CD14-positive monocyte (primary cell): ENCODE measurements at regions not wholly inside any gene's neighbourhood (a gene's known extent, or its start where the extent isn't known, plus 50 kb on each side); places are given as distances from the start of the nearest gene placed in this dataset.

Source experiments
- DNase-seq, 3 donors: peaks; one replicate each; pipeline ENCODE4 v3.0.0-alpha.2; 2011 to 2022
- H2AFZ ChIP-seq: 2 replicates; pipeline ENCODE4 v1.6.0; 2012; ENCODE audit warnings: mild to moderate bottlenecking, low read depth, low read length, inconsistent platforms; ENCODE audit not compliant: insufficient read depth, poor library complexity, severe bottlenecking
- H3K27ac ChIP-seq, 2 donors: 1 replicate in 1 of 2; 2 replicates in 1 of 2; pipeline ENCODE4 v1.5.1; 2012 to 2013; ENCODE audit warnings: low read length in 2 of 2, control low read depth in 1 of 2, inconsistent platforms in 1 of 2, low read depth in 1 of 2, mild to moderate bottlenecking in 1 of 2
- H3K27me3 ChIP-seq, 2 donors: one replicate each; pipeline versions ENCODE4 v1.6.0 to v1.6.1; 2011 to 2013; ENCODE audit warnings: low read length in 2 of 2; ENCODE audit not compliant: control insufficient read depth in 2 of 2, insufficient read depth in 2 of 2
- H3K36me3 ChIP-seq, 2 donors: replicated peaks in 1 of 2; 1 replicate in 1 of 2; 2 replicates in 1 of 2; pipeline versions ENCODE4 v1.5.1 to v1.6.1; 2012 to 2013; ENCODE audit warnings: low read length in 2 of 2, control low read depth in 1 of 2, inconsistent platforms in 1 of 2, mild to moderate bottlenecking in 1 of 2; ENCODE audit not compliant: insufficient read depth in 2 of 2, control insufficient read depth in 1 of 2
- H3K4me1 ChIP-seq, 2 donors: 1 replicate in 1 of 2; 2 replicates in 1 of 2; pipeline versions ENCODE4 v1.5.1 to v1.6.1; 2012 to 2013; ENCODE audit warnings: low read length in 2 of 2, control low read depth in 1 of 2, inconsistent platforms in 1 of 2, mild to moderate bottlenecking in 1 of 2, moderate library complexity in 1 of 2; ENCODE audit not compliant: insufficient read depth in 2 of 2, control insufficient read depth in 1 of 2
- H3K4me2 ChIP-seq: replicated peaks from 2 replicates; pipeline ENCODE3; 2012; ENCODE audit warnings: low read length, moderate library complexity, mild to moderate bottlenecking; ENCODE audit not compliant: poor library complexity, severe bottlenecking; ENCODE audit errors: extremely low read depth
- H3K4me3 ChIP-seq, 3 experiments: fragments of 200-600 bp in 1 of 3; sonication (generic) in 1 of 3; replicated peaks in 1 of 3; 1 replicate in 2 of 3; 2 replicates in 1 of 3; pipeline ENCODE4 v1.5.1; 2011 to 2013; ENCODE audit warnings: low read length in 3 of 3, mild to moderate bottlenecking in 3 of 3, control low read depth in 2 of 3, low read depth in 2 of 3, inconsistent platforms in 1 of 3, moderate library complexity in 1 of 3
- H3K79me2 ChIP-seq: 2 replicates; pipeline ENCODE4 v1.6.0; 2012; ENCODE audit warnings: mild to moderate bottlenecking, control low read depth, inconsistent platforms, low read length, moderate library complexity; ENCODE audit not compliant: insufficient read depth
- H3K9ac ChIP-seq: 2 replicates; pipeline ENCODE4 v1.6.0; 2017; ENCODE audit warnings: low read length, mild to moderate bottlenecking; ENCODE audit not compliant: insufficient read depth, poor library complexity, severe bottlenecking
- H3K9me3 ChIP-seq, 2 donors: replicated peaks in 1 of 2; 1 replicate in 1 of 2; 2 replicates in 1 of 2; pipeline versions ENCODE4 v1.5.1 to v1.6.1; 2012 to 2013; ENCODE audit warnings: low read length in 2 of 2, control low read depth in 1 of 2; ENCODE audit not compliant: control insufficient read depth in 1 of 2, insufficient read depth in 1 of 2
- H4K20me1 ChIP-seq: 2 replicates; pipeline ENCODE4 v1.6.0; 2012; ENCODE audit warnings: mild to moderate bottlenecking, low read length, control low read depth, moderate library complexity; ENCODE audit not compliant: insufficient read depth
- H3K27ac Mint-ChIP-seq, 7 donors: one replicate each; pipeline ENCODE4 v1.8.0; 2020; ENCODE audit warnings: mild to moderate bottlenecking in 7 of 7, mixed read lengths in 7 of 7, moderate library complexity in 6 of 7, inconsistent platforms in 2 of 7
- H3K27me3 Mint-ChIP-seq, 3 donors: one replicate each; pipeline ENCODE4 v1.8.0; 2021 to 2022; ENCODE audit warnings: low read depth in 3 of 3, mild to moderate bottlenecking in 3 of 3, mixed read lengths in 3 of 3, moderate library complexity in 3 of 3, inconsistent platforms in 1 of 3
- H3K36me3 Mint-ChIP-seq, 2 donors: one replicate each; pipeline ENCODE4 v1.8.0; 2020; ENCODE audit warnings: mixed read lengths in 2 of 2, inconsistent platforms in 1 of 2, mild to moderate bottlenecking in 1 of 2
- H3K4me1 Mint-ChIP-seq: one replicate; pipeline ENCODE4 v1.8.0; 2020; ENCODE audit warnings: mild to moderate bottlenecking, mixed read lengths
- H3K4me3 Mint-ChIP-seq, 2 donors: one replicate each; pipeline ENCODE4 v1.8.0; 2020; ENCODE audit warnings: mild to moderate bottlenecking in 2 of 2, mixed read lengths in 2 of 2, moderate library complexity in 1 of 2
- H3K9me3 Mint-ChIP-seq, 7 donors: one replicate each; pipeline ENCODE4 v1.8.0; 2020 to 2022; ENCODE audit warnings: mixed read lengths in 7 of 7, mild to moderate bottlenecking in 6 of 7, moderate library complexity in 6 of 7, inconsistent platforms in 2 of 7
- WGBS: methylation state at CpG from one replicate; pipeline ENCODE4 v1.1.5; 2013; ENCODE audit warnings: missing lambda C conversion rate; ENCODE audit not compliant: insufficient coverage; 5-methylcytosine and 5-hydroxymethylcytosine counted together
- intact Hi-C, 2 donors: fragments of 100-400 bp; cut with micrococcal nuclease; formaldehyde crosslinking; loops; one replicate each; pipeline versions ENCODE4 v1.15.0 to v1.15.1; 2023
- TF ChIP-seq, protein P1 (sequence below): fragments of 200-600 bp; IDR thresholded peaks from one replicate; pipeline ENCODE4 v1.8.0; 2022; ENCODE audit warnings: antibody characterized with exemption, mild to moderate bottlenecking

GRCh38 chr9:135179976-135180375, 92.5 kb downstream of the OLFM1 start:
- H3K27me3 ChIP-seq, result no peaks in the 10 kb centered on the region
- H3K9ac ChIP-seq, result no peak overlapping the region
- Mint-ChIP-seq H3K9me3 (no peaks in the 10 kb centered on the region), H3K4me3 (no peak overlapping the region), H3K4me1 (no peaks in the 10 kb centered on the region), H3K36me3 (no peaks in the 10 kb centered on the region), H3K27ac (no peak overlapping the region), H3K27me3 (peaks cover 2 to 10% (median 4%) of the 10 kb centered on the region in 3 donors)
- no peak for DNase-seq
- 82% methylated on average over 9 of the region's 9 CpGs for WGBS
- TF ChIP-seq, protein P1, sequence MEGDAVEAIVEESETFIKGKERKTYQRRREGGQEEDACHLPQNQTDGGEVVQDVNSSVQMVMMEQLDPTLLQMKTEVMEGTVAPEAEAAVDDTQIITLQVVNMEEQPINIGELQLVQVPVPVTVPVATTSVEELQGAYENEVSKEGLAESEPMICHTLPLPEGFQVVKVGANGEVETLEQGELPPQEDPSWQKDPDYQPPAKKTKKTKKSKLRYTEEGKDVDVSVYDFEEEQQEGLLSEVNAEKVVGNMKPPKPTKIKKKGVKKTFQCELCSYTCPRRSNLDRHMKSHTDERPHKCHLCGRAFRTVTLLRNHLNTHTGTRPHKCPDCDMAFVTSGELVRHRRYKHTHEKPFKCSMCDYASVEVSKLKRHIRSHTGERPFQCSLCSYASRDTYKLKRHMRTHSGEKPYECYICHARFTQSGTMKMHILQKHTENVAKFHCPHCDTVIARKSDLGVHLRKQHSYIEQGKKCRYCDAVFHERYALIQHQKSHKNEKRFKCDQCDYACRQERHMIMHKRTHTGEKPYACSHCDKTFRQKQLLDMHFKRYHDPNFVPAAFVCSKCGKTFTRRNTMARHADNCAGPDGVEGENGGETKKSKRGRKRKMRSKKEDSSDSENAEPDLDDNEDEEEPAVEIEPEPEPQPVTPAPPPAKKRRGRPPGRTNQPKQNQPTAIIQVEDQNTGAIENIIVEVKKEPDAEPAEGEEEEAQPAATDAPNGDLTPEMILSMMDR, result no peak
- no peaks in the 10 kb centered on the region for H3K4me1 ChIP-seq
- H3K27ac ChIP-seq, result no peak overlapping the region
- no peak overlapping the region for H2AFZ ChIP-seq
- intact Hi-C loops, result no loop called here
- no peaks in the 10 kb centered on the region for H3K79me2 ChIP-seq
- H3K4me3 ChIP-seq, result no peak overlapping the region
- H3K36me3 ChIP-seq, result no peaks in the 10 kb centered on the region
- no peak overlapping the region for H3K4me2 ChIP-seq
- H4K20me1 ChIP-seq, result no peaks in the 10 kb centered on the region
- H3K9me3 ChIP-seq, result no peaks in the 10 kb centered on the region

DNA sequence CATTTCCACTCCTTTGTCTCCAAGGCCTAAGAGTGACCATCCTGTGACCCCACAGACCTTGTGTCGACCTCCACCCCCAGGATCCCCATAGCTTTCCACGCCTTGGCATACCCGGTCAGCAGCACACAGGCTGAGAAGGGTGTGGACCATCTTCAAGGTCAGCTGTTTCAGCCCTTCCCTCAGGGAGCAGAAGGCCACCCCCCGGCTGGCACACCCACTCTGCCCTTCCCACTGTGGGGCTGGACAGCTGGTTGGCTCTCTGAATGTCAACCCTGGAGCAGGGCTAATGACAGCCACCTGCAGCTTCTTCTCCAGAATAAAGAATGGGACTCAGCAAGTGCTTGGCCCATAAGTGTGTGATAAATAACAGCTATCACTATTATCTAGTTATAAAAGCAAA, 93.1 kb downstream of the OLFM1 start:
- intact Hi-C loops, result no loop called here
- Histone ChIP-seq H3K79me2 (no peaks in the 10 kb centered on the region), H3K9ac (no peak overlapping the region), H3K27me3 (no peaks in the 10 kb centered on the region), H3K9me3 (no peaks in the 10 kb centered on the region), H3K27ac (no peak overlapping the region), H3K4me3 (no peak overlapping the region), H3K36me3 (no peaks in the 10 kb centered on the region), H3K4me2 (no peak overlapping the region), H2AFZ (no peak overlapping the region), H3K4me1 (no peaks in the 10 kb centered on the region), H4K20me1 (no peaks in the 10 kb centered on the region)
- TF ChIP-seq, protein P1, result no peak
- no peaks in the 10 kb centered on the region for H3K36me3 Mint-ChIP-seq
- H3K4me3 Mint-ChIP-seq, result no peak overlapping the region
- H3K27me3 Mint-ChIP-seq, result peaks cover 2 to 14% (median 4%) of the 10 kb centered on the region in 3 donors
- H3K4me1 Mint-ChIP-seq, result no peaks in the 10 kb centered on the region
- no peak overlapping the region for H3K27ac Mint-ChIP-seq
- DNase-seq, result no peak
- no peaks in the 10 kb centered on the region for H3K9me3 Mint-ChIP-seq
- 89% methylated on average over 4 of the region's 4 CpGs for WGBS
